Fibroblast of skin of left quadriceps (primary cell): ENCODE measurements at regions not wholly inside any gene's neighbourhood (a gene's known extent, or its start where the extent isn't known, plus 50 kb on each side); places are given as distances from the start of the nearest gene placed in this dataset.

ENCODE experiments used
- DNase-seq, 2 experiments: peaks; one replicate each; pipeline ENCODE4 v3.0.0-alpha.2; 2013; ENCODE audit warnings: low read depth in 2 of 2

- DNase-seq: no peak
These were observed 666.2 kb downstream of the KCTD8 start for GRCh38 chr4:43782391-43782790.

- no peak for DNase-seq
These were observed 632.5 kb downstream of the KCTD8 start for GRCh38 chr4:43816116-43816515.

GRCh38 chr4:43822621-43823020, 626.0 kb downstream of the KCTD8 start:
- DNase-seq: no peak

DNA sequence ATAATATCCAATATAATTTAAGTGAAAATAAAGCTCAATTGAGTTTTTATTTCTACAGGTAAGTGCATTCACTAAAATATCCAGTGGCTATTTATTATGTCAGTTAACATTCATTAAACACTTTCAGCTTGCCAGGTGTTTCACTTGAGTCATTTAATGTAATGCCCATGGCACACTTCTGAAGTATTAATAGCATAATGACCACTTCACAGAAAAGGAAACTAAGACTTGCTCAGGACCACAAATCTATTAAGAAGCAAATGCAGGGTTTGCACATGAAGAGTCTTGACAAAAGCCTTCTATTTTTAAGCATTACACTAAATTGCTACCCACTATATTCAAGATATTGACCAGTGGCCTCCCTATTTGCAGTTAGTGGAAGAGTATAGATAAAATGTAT, 612.7 kb downstream of the KCTD8 start:
- DNase-seq: no peak

DNA sequence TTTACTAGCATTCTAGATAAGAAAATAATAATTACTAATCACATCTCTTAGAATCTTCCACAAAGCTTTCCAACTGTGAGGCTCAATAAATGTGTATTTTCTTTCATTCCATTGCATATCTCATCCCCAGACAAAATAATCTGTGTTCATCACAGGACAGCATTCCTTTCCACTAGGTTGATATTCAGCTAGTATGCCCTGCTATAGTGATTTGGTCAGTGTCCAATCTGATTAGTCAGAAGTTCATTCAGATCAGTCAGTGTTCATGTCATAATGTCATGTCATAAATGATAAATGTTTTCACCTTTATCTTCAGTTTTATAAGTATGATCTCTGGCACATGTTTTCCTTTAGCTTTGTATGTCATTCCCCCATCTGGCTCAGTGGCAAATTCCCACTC, 611.4 kb downstream of the KCTD8 start:
- no peak for DNase-seq

- no peak for DNase-seq
These were observed 611.0 kb downstream of the KCTD8 start for GRCh38 chr4:43837604-43838003.

GRCh38 chr4:43842594-43842993, 606.0 kb downstream of the KCTD8 start:
- DNase-seq: no peak

GRCh38 chr4:43843501-43843900, 605.1 kb downstream of the KCTD8 start:
- DNase-seq: no peak

DNA sequence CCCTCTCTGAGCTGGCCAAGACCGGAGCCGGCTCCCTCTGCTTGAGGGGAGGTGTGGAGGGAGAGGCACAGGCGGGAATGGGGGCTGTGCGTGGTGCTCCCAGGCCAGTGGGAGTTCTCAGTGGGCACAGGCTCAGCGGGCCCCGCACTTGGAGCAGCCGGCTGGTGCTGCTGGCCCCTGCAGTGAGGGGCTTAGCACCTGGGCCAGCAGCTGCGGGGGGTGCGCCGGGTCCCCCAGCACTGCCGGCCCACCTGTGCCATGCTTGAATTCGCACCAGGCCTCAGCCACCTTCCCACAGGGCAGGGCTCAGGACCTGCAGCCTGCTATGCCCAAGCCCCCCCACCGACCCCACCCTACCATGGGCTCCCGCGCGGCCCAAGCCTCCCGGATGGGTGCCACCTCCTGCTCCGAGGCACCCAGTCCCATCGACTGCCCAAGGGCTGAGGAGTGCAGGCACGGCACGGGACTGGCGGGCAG, 602.5 kb downstream of the KCTD8 start:
- no peak for DNase-seq

DNA sequence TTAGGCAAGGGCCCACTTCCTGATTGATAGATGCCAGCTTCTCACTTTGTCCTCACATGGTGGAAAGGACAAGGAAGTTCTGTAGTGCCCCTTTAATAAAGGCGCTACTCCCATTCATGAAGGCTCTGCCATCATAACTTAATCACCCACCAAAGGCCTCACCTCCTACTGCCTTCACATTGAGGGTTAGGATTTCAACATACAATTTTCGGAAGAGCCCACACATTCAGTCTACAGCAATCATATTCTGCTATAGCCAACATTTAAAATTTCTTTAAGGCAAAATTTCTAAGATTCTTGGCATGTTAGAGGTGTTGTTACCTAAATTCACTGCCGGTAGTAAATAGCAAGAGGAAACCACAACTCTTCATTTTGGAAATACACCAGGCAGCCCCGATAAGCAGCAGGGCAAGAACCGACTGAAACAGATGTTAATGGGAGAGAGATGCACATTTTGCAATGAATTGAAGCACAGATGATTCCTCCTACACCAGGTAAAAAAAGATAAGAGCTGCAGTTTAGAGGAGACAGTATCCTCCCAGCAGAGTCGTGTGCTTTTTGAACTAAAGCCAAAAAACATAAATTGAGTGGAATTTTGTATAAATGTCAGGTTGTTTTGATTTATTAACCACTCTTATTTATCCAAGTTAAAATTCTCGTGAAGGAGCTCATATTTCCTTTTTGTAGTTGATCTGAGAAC, 594.9 kb downstream of the KCTD8 start:
- no peak for DNase-seq

GRCh38 chr4:43855283-43855682, 593.3 kb downstream of the KCTD8 start:
- no peak for DNase-seq

DNA sequence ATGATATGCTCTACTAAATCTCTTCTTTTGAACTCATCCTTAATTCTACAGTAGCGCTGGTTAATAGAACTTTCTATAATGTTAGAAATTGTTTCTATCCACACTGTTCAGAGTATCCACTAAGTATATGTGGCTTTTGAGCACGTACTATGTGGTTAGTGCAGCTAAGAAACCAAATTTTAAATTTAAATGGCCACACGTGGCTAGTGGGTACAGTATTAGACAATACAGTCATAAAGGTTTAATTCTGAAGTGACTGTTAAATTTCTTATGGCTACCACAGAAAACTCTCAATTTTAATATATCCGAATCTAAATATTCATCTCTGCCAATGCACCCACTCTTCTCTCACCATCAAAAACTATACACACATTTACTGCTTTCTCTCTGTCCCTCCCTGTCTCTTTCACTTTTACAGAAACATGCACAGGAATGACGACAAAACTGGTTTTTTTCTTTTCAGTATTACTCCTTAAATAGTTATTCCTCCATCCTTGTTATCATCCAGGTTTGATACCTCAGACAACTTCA, 583.9 kb downstream of the KCTD8 start:
- DNase-seq: no peak

DNA sequence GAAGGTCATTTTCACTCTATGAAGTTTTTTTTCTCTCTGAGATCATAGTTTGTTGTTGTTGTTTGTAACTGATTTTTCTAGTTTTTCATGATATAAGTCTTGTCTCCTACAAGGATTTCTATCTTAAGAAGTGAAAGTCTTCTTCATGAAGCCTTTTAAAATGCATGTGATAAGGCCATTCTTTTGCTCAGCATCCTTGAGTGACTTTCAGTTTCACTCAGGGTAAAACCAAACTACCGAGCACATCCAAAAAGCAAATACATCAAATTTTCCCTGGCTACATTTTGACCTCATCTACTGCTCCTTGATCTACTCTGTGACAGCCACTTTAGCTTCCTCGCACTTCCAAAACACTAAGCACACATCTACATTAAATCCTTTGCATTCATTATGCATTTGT, 580.7 kb downstream of the KCTD8 start:
- DNase-seq: no peak

DNA sequence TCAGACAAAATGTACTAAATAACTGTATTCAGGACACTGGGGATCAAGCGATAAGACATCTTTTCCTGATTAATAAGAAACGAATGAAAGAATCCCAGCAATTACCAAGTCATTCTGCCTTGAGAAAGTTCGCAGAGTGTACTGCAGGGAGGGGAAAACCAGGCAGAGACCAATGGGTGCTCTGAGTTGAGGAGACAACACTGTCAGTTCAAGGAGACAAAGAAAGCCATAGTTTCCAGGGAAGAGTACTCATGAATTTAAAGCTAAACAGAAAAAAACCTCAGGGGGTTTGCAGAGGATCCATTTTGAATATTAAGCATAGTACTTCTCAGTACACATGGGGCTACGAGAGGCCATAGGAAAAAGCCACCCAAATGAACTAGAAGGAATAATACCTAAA, 573.0 kb downstream of the KCTD8 start:
- no peak for DNase-seq

DNA sequence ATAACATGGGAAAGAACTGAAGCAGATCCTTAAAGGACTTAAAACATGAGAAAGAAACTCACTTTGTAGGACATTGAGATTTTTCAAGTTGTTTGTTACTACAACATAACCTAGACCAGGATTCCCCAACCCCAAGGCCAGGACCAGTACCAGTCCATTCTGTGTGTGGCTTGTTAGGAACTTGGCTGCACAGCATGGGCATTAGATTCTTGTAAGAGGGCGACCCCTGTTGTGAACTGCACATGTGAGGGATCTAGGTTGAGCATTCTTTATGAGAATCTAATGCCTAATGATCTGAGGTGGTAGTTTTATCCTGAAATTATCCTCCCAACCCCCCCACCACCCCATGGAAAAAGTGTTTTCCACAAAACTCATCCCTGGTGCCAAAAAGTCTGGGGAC, 566.1 kb downstream of the KCTD8 start:
- no peak for DNase-seq

DNA sequence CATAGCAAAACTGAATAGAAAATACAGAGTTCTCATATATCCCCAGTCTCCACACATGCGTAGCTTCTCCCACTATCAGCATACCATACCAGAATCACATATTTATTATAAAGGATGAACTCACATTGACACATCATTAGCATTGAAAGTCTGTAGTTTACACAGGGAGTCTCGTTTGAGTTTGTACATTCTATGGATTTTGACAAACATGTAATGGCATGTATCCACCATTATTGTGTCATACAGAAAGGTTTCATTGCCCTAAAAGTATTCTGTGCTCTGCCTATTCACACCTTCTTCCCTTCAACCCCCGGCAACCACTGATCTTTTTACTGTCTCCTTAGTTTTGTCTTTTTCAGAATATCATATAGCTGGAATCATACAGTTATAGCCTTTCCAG, 562.4 kb downstream of the KCTD8 start:
- no peak for DNase-seq

DNA sequence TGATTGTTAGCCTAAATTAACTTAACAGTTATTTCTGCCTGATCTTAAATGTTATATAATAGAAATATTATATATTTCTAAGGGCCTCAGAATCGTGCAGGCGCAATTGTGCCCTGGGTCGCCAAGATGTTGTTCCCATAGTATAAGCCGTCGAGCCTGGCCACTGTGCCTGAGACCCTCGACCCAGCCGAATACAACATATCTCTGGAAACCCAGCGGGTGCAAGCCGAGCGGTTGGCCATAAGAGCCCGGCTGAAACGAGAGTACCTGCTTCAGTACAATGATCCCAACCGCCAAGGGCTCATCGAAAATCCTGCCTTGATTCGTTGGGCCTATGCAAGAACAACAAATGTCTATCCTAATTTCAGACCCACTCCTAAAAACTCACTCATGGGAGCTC, 549.8 kb downstream of the KCTD8 start:
- no peak for DNase-seq

DNA sequence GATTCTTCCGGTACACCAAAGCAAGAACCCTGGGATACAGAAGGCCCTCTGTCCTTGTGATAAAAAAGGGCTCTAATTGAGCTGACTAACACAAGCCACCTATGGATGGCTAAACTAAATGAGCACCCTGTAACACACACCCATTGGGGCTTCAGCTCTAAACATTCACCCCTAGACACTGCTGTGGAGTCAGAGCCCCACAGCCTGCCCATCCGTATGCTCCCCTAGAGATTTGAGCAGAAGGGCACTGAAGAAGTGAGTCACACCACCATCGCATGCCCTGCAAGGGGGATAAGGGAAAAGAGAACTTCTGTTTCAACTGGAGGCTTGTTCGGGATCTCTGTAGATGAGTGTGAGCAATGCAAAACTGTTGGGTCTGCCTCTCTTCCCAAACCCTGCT, 545.2 kb downstream of the KCTD8 start:
- no peak for DNase-seq

GRCh38 chr4:43918377-43918776, 530.2 kb downstream of the KCTD8 start:
- DNase-seq: no peak

GRCh38 chr4:43932448-43932847, 516.2 kb downstream of the KCTD8 start:
- no peak for DNase-seq

GRCh38 chr4:43943998-43944397, 504.6 kb downstream of the KCTD8 start:
- DNase-seq: no peak

GRCh38 chr4:43959976-43960375, 488.6 kb downstream of the KCTD8 start:
- DNase-seq: no peak

GRCh38 chr4:43968011-43968410, 480.6 kb downstream of the KCTD8 start:
- DNase-seq: no peak

GRCh38 chr4:43983610-43984009, 465.0 kb downstream of the KCTD8 start:
- no peak for DNase-seq
